ENCODE measurements at regions not wholly inside any gene's neighbourhood (a gene's known extent, or its start where the extent isn't known, plus 50 kb on each side); places are given as distances from the start of the nearest gene placed in this dataset.

GRCh38 chr15:53033709-53034108, 243.6 kb upstream of the ONECUT1 start:
- no peaks in the 10 kb centered on the region for H3K79me2 ChIP-seq (ENCODE audit: control insufficient read depth, insufficient read depth, low read length)
- no peak overlapping the region for H3K9ac ChIP-seq (ENCODE audit: insufficient read depth in 1 of 2, low read depth in 2 of 2, low read length in 2 of 2)
- WGBS (ENCODE audit: insufficient coverage, low coverage, missing lambda C conversion rate) = 0% methylated on average over 4 of the region's 4 CpGs
- H3K9me1 ChIP-seq (ENCODE audit: control insufficient read depth, insufficient read depth, low read length) = no peaks in the 10 kb centered on the region
- H3K4me1 ChIP-seq (replicated peaks in 1 of 2; ENCODE audit: control insufficient read depth in 2 of 2, insufficient read depth in 2 of 2, low read length in 2 of 2) = no peaks in the 10 kb centered on the region
- H3K36me3 ChIP-seq (ENCODE audit: control insufficient read depth, insufficient read depth, low read length) = no peaks in the 10 kb centered on the region
- ChIA-PET CTCF (ENCODE audit: low intra/inter-chr PET ratio) (no interaction called here), POLR2A (no interaction called here)
- H3K4me3 ChIP-seq = no peak overlapping the region
- no peak overlapping the region for H3K27ac ChIP-seq (ENCODE audit: extremely low read depth, low read depth, low read length)
- no peaks in the 10 kb centered on the region for H3K27me3 ChIP-seq (ENCODE audit: control insufficient read depth in 2 of 2, insufficient read depth in 2 of 2, low read length in 2 of 2)
- BruUV-seq (replicated peaks) = no TSS peak
- H3K4me2 ChIP-seq (ENCODE audit: insufficient read depth, low read length) = no peak overlapping the region
- DNase-seq (ENCODE audit: extremely low read depth in 1 of 4, low spot score in 3 of 4) = no peak
- no peak overlapping the region for H2AFZ ChIP-seq (ENCODE audit: low read depth, low read length)
- TF ChIP-seq SETDB1 (IDR thresholded peaks at IDR 0.05; ENCODE audit: low read length) (no peak), NR3C1 (CRISPR knock-in tag; IDR thresholded peaks at IDR 0.05) (no peak), FOXK2 (conservative IDR thresholded peaks at IDR 0.05 in 1 of 2, IDR thresholded peaks at IDR 0.05 in 1 of 2; ENCODE audit: low read depth in 2 of 2) (no peak), ZNF175 (CRISPR knock-in tag; IDR thresholded peaks at IDR 0.05; ENCODE audit: low read depth) (no peak), YY1 (IDR thresholded peaks at IDR 0.05; ENCODE audit: borderline replicate concordance in 1 of 3, control insufficient read depth in 1 of 3, extremely low read depth in 1 of 3, insufficient read depth in 3 of 3, insufficient read length in 1 of 3, insufficient replicate concordance in 2 of 3, low read depth in 1 of 3, low read length in 2 of 3) (no peak), E2F4 (CRISPR knock-in tag; IDR thresholded peaks at IDR 0.05; ENCODE audit: low read depth) (no peak), KDM2B (CRISPR knock-in tag; IDR thresholded peaks at IDR 0.05) (no peak), PHF20 (IDR thresholded peaks at IDR 0.05; ENCODE audit: partially characterized antibody) (no peak), GTF2F1 (IDR thresholded peaks at IDR 0.05; ENCODE audit: low read depth, low read length) (no peak), TAF9B (IDR thresholded peaks at IDR 0.05; ENCODE audit: partially characterized antibody) (no peak), ZNF740 (CRISPR knock-in tag; IDR thresholded peaks at IDR 0.05) (no peak), ZNF740 (tag; IDR thresholded peaks at IDR 0.05) (no peak), TGIF2 (CRISPR knock-in tag; IDR thresholded peaks at IDR 0.05) (no peak), ILK (tag; IDR thresholded peaks at IDR 0.05; ENCODE audit: borderline replicate concordance, low read depth) (no peak), DNMT1 (IDR thresholded peaks at IDR 0.05) (no peak), RBBP5 (IDR thresholded peaks at IDR 0.05; ENCODE audit: borderline replicate concordance, insufficient read depth, low read length, poor library complexity, severe bottlenecking) (no peak)
- intact Hi-C loops (cut with micrococcal nuclease) = no loop called here
- H4K20me1 ChIP-seq (replicated peaks; ENCODE audit: control insufficient read depth, insufficient read depth, low read length) = no peaks in the 10 kb centered on the region
- no peaks in the 10 kb centered on the region for H3K9me3 ChIP-seq (replicated peaks; ENCODE audit: control insufficient read depth, insufficient read depth, low read depth, low read length)
- in situ Hi-C loops (cut with MboI) = no loop called here
- FAIRE-seq = no peak
- ATAC-seq = no peak
